ENCODE measurements at regions not wholly inside any gene's neighbourhood (a gene's known extent, or its start where the extent isn't known, plus 50 kb on each side); places are given as distances from the start of the nearest gene placed in this dataset.
"Not testable (repeated sequence)": the region's sequence is repeated elsewhere in the genome, so short reads cannot be mapped to it uniquely, and the experiment has no call there.

DNA sequence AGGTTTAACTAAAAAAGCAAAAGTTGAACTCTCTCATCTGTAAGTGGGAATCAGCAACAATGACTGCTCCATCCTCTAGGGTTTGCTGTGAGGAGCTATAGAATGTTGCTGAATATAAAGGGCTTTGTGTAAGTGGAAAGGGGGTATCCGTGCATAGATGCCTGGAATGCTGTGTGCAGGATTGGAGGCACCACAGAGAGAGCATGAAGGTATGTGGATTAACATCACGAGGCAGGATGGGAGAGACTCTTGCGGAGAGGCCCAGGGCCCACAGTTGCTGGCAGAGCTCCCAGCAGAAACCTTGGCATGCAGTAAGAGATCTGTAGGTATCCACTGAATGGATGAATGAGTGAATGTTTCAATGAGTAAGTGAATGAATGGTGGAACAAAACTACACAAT is 298.7 kb upstream of the DDI1 start:
- POLR2A ChIA-PET (ENCODE audit: unreplicated experiment) = no interaction called here

DNA sequence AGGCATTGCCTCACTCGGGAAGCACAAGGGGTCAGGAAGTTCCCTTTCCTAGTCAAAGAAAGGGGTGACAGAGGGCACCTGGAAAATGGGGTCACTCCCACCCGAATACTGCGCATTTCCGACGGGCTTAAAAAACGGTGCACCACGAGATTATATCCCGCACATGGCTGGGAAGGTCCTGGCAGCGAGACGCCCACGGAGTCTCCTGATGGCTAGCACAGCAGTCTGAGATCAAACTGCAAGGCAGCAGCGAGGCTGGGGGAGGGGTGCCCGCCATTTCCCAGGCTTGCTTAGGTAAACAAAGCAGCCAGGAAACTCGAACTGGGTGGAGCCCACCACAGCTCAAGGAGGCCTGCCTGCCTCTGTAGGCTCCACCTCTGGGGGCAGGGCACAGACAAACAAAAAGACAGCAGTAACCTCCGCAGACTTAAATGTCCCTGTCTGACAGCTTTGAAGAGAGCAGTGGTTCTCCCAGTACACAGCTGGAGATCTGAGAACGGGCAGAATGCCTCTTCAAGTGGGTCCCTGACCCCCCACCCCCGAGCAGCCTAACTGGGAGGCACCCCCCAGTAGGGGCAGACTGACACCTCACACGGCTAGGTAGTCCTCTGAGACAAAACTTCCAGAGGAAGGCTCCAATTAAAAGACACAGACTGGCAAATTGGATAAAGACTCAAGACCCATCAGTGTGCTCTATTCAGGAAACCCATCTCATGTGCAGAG is 297.2 kb upstream of the DDI1 start:
- BruUV-seq (replicated peaks); H3K27me3 ChIP-seq (ENCODE audit: insufficient read depth, low read depth); H3K4me1 ChIP-seq (replicated peaks; ENCODE audit: insufficient read depth); H3K36me3 ChIP-seq (ENCODE audit: low read depth); CTCF ChIA-PET; H3K9me3 ChIP-seq (ENCODE audit: insufficient read depth, low read depth); H3K27ac ChIP-seq; H3F3A ChIP-seq (ENCODE audit: insufficient read depth, low read depth); POLR2A ChIA-PET (ENCODE audit: unreplicated experiment); H3K79me2 ChIP-seq (ENCODE audit: low read depth); H4K20me1 ChIP-seq (ENCODE audit: insufficient read depth); H3K9me2 ChIP-seq (ENCODE audit: insufficient read depth): not testable (repeated sequence)
- peak overlapping the region; percentile 69 for H2AFZ ChIP-seq
- H3K4me2 ChIP-seq = peak overlapping the region; percentile 53
- intact Hi-C loops (cut with micrococcal nuclease; ENCODE audit: unreplicated experiment) = loop anchor here (2.0 kb wide), 1 partner anchor 184 kb away; no protein-coding TSS in a partner anchor
- peak overlapping the region; percentile 39; the same call in 1 of the 2 replicates for H3K4me3 ChIP-seq
- DNase-seq = peak in 1 of 2 experiments; percentile 29

More for the DNA sequence above, 298.7 kb upstream of the DDI1 start:
- Histone ChIP-seq H3K4me1 (replicated peaks; ENCODE audit: insufficient read depth) (no peaks in the 10 kb centered on the region), H3K79me2 (ENCODE audit: low read depth) (no peaks in the 10 kb centered on the region), H3K4me3 (no peak overlapping the region), H3K9me2 (ENCODE audit: insufficient read depth) (no peaks in the 10 kb centered on the region), H4K20me1 (ENCODE audit: insufficient read depth) (no peaks in the 10 kb centered on the region), H3K9me3 (ENCODE audit: insufficient read depth, low read depth) (no peaks in the 10 kb centered on the region), H3K4me2 (no peak overlapping the region), H3K27me3 (ENCODE audit: insufficient read depth, low read depth) (no peaks in the 10 kb centered on the region), H2AFZ (peak overlapping the region; percentile 30; the same call in 1 of the 2 replicates), H3F3A (ENCODE audit: insufficient read depth, low read depth) (no peaks in the 10 kb centered on the region), H3K27ac (no peak overlapping the region), H3K36me3 (ENCODE audit: low read depth) (no peaks in the 10 kb centered on the region)
- no TSS peak for BruUV-seq (replicated peaks)
- intact Hi-C loops (cut with micrococcal nuclease; ENCODE audit: unreplicated experiment) = loop anchor here (2.0 kb wide), 1 partner anchor 185 kb away; no protein-coding TSS in a partner anchor
- TF ChIP-seq EZH2 (IDR thresholded peaks at IDR 0.05; ENCODE audit: low read depth) = no peak
- TF ChIP-seq, protein P1, sequence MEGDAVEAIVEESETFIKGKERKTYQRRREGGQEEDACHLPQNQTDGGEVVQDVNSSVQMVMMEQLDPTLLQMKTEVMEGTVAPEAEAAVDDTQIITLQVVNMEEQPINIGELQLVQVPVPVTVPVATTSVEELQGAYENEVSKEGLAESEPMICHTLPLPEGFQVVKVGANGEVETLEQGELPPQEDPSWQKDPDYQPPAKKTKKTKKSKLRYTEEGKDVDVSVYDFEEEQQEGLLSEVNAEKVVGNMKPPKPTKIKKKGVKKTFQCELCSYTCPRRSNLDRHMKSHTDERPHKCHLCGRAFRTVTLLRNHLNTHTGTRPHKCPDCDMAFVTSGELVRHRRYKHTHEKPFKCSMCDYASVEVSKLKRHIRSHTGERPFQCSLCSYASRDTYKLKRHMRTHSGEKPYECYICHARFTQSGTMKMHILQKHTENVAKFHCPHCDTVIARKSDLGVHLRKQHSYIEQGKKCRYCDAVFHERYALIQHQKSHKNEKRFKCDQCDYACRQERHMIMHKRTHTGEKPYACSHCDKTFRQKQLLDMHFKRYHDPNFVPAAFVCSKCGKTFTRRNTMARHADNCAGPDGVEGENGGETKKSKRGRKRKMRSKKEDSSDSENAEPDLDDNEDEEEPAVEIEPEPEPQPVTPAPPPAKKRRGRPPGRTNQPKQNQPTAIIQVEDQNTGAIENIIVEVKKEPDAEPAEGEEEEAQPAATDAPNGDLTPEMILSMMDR (conservative IDR thresholded peaks at IDR 0.05) = no peak
- DNase-seq = no peak
- CTCF ChIA-PET = no interaction called here

DNA sequence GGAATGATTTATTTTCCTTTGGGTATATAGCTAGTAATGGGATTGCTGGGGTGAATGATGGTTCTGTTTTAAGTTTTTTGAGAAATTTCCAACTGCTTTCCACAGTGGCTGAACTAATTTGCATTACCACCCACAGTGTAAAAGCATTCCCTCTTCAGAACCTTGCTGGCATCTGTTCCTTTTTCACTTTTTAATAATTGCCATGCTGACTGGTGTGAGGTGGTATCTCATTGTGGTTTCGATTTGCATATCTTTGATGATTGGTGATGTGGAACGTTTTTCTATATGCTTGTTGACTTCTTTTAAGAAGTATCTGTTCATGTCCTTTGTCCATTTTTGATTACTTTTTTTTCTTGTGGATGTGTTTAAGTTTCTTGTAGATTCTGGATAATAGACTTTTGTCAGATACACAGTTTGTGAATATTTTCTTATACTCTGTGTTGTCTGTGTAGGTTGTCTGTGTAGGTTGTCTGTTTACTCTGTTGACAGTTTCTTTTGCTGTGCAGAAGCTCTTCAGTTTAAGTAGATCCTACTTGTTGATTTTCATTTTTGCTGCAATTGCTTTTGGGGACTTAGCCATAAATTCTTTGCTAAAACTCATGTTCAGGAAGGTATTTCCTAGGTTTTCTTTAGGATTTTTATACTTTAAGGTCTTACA is 291.8 kb upstream of the DDI1 start:
- DNase-seq = no peak

More for the DNA sequence above, 291.8 kb upstream of the DDI1 start:
- TF ChIP-seq, protein P1 (conservative IDR thresholded peaks at IDR 0.05) = no peak
- no peak for TF ChIP-seq EZH2 (IDR thresholded peaks at IDR 0.05; ENCODE audit: low read depth)
- intact Hi-C loops (cut with micrococcal nuclease; ENCODE audit: unreplicated experiment) = no loop called here
- no peaks in the 10 kb centered on the region for H3K27me3 ChIP-seq (ENCODE audit: insufficient read depth, low read depth)
- H4K20me1 ChIP-seq (ENCODE audit: insufficient read depth) = no peaks in the 10 kb centered on the region
- H3K27ac ChIP-seq = no peak overlapping the region
- no peaks in the 10 kb centered on the region for H3K79me2 ChIP-seq (ENCODE audit: low read depth)
- CTCF ChIA-PET = no interaction called here
- BruUV-seq (replicated peaks) = no TSS peak
- no peaks in the 10 kb centered on the region for H3K9me3 ChIP-seq (ENCODE audit: insufficient read depth, low read depth)
- no peak overlapping the region for H3K4me2 ChIP-seq
- H3K4me3 ChIP-seq = no peak overlapping the region
- H3K9me2 ChIP-seq (ENCODE audit: insufficient read depth) = no peaks in the 10 kb centered on the region
- H3K36me3 ChIP-seq (ENCODE audit: low read depth) = no peaks in the 10 kb centered on the region
- POLR2A ChIA-PET (ENCODE audit: unreplicated experiment) = no interaction called here
- no peak overlapping the region for H2AFZ ChIP-seq
- no peaks in the 10 kb centered on the region for H3K4me1 ChIP-seq (replicated peaks; ENCODE audit: insufficient read depth)
- no peaks in the 10 kb centered on the region for H3F3A ChIP-seq (ENCODE audit: insufficient read depth, low read depth)

Data from PC-9 (cell line).